ENCODE measurements at regions not wholly inside any gene's neighbourhood (a gene's known extent, or its start where the extent isn't known, plus 50 kb on each side); places are given as distances from the start of the nearest gene placed in this dataset.

DNA sequence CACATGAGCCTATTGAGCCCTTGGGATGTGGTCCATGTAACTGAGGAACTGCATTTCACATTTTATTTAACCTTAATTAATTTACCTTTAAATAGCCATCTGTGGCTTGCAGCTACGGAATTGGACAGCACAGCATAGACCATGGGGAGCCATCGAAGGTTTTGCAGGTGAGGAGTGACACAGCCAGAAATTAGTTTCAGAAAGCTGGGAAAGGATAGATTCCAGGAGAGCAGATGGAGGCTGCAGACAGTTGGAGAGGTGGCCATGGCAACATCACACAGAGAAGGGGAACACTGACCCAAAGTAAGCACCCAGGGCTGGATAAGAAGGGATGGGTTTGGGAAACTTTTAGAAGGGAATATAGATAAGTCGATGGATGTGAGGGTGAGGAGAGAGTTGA, 100.1 kb upstream of the SLC6A11 start:
- Histone ChIP-seq H3K27ac (no peak overlapping the region), H3K4me1 (no peaks in the 10 kb centered on the region), H3K9me3 (no peaks in the 10 kb centered on the region), H3K36me3 (no peaks in the 10 kb centered on the region), H3K4me3 (no peak overlapping the region), H3K27me3 (no peaks in the 10 kb centered on the region)
- DNase-seq (no peak), ATAC-seq (ENCODE audit: low FRiP score in 2 of 2) (no peak)
- TF ChIP-seq, protein P1, sequence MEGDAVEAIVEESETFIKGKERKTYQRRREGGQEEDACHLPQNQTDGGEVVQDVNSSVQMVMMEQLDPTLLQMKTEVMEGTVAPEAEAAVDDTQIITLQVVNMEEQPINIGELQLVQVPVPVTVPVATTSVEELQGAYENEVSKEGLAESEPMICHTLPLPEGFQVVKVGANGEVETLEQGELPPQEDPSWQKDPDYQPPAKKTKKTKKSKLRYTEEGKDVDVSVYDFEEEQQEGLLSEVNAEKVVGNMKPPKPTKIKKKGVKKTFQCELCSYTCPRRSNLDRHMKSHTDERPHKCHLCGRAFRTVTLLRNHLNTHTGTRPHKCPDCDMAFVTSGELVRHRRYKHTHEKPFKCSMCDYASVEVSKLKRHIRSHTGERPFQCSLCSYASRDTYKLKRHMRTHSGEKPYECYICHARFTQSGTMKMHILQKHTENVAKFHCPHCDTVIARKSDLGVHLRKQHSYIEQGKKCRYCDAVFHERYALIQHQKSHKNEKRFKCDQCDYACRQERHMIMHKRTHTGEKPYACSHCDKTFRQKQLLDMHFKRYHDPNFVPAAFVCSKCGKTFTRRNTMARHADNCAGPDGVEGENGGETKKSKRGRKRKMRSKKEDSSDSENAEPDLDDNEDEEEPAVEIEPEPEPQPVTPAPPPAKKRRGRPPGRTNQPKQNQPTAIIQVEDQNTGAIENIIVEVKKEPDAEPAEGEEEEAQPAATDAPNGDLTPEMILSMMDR (IDR thresholded peaks at IDR 0.05), result no peak
- TF ChIP-seq EP300 (IDR thresholded peaks at IDR 0.05) (no peak), POLR2A (IDR thresholded peaks at IDR 0.05) (no peak), POLR2AphosphoS5 (IDR thresholded peaks at IDR 0.05) (no peak)
- 87 to 93% methylated on average over 3 of the region's 3 CpGs for WGBS, 2 donors

GRCh38 chr3:10716964-10717363, 99.1 kb upstream of the SLC6A11 start:
- H3K36me3 ChIP-seq, result no peaks in the 10 kb centered on the region
- H3K4me1 ChIP-seq, result no peaks in the 10 kb centered on the region
- H3K4me3 ChIP-seq, result no peak overlapping the region
- ATAC-seq (ENCODE audit: low FRiP score in 2 of 2) (no peak), DNase-seq (no peak)
- H3K27me3 ChIP-seq, result no peaks in the 10 kb centered on the region
- H3K27ac ChIP-seq, result no peak overlapping the region
- TF ChIP-seq POLR2AphosphoS5 (IDR thresholded peaks at IDR 0.05), result no peak
- TF ChIP-seq POLR2A (IDR thresholded peaks at IDR 0.05), result no peak
- TF ChIP-seq EP300 (IDR thresholded peaks at IDR 0.05), result no peak
- TF ChIP-seq, protein P1 (IDR thresholded peaks at IDR 0.05), result no peak
- WGBS, 2 donors, result 84 to 87% methylated on average over 8 of the region's 8 CpGs
- H3K9me3 ChIP-seq, result no peaks in the 10 kb centered on the region

DNA sequence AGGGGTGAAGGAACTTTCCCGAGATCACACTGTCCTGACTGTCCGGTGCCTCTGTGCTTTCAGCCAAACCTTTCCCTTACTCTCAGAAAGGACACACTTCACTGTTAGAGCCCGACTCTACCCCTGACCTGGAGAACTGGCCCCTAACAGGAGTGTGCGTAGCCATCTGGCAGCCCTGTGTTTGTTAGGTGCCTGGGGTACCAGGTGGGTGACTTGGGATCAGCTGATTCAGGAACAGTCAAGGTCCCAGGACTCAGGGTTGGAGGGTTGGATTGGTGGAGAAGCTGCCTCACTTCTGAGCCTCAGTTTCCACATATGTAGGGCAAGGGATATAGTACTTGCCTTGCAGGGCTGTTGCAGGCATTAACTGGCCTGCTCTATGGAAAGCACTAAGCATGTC, 98.3 kb upstream of the SLC6A11 start:
- no peaks in the 10 kb centered on the region for H3K9me3 ChIP-seq
- no peak overlapping the region for H3K27ac ChIP-seq
- no peak for DNase-seq
- H3K36me3 ChIP-seq, result no peaks in the 10 kb centered on the region
- 80 to 94% methylated on average over 3 to 4 of the region's 4 CpGs for WGBS, 2 donors
- H3K4me3 ChIP-seq, result no peak overlapping the region
- TF ChIP-seq, protein P1 (IDR thresholded peaks at IDR 0.05), result no peak
- TF ChIP-seq EP300 (IDR thresholded peaks at IDR 0.05) (no peak), POLR2A (IDR thresholded peaks at IDR 0.05) (no peak), POLR2AphosphoS5 (IDR thresholded peaks at IDR 0.05) (no peak)
- H3K27me3 ChIP-seq, result no peaks in the 10 kb centered on the region
- no peak for ATAC-seq (ENCODE audit: low FRiP score in 2 of 2)
- no peaks in the 10 kb centered on the region for H3K4me1 ChIP-seq

GRCh38 chr3:10721101-10721500, 94.9 kb upstream of the SLC6A11 start:
- TF ChIP-seq, protein P1 (IDR thresholded peaks at IDR 0.05), result no peak
- no peak for TF ChIP-seq POLR2AphosphoS5 (IDR thresholded peaks at IDR 0.05)
- no peak for TF ChIP-seq EP300 (IDR thresholded peaks at IDR 0.05)
- TF ChIP-seq POLR2A (IDR thresholded peaks at IDR 0.05), result no peak
- WGBS, 2 donors, result 71 to 73% methylated on average over 3 to 5 of the region's 5 CpGs
- Histone ChIP-seq H3K9me3 (no peaks in the 10 kb centered on the region), H3K27me3 (no peaks in the 10 kb centered on the region), H3K36me3 (no peaks in the 10 kb centered on the region), H3K27ac (no peak overlapping the region), H3K4me1 (no peaks in the 10 kb centered on the region), H3K4me3 (no peak overlapping the region)
- DNase-seq (no peak), ATAC-seq (ENCODE audit: low FRiP score in 2 of 2) (no peak)

GRCh38 chr3:10722911-10723310, 93.1 kb upstream of the SLC6A11 start:
- WGBS, 2 donors, result 56 to 70% methylated on average over 6 of the region's 6 CpGs
- H3K4me1 ChIP-seq, result no peaks in the 10 kb centered on the region

More at GRCh38 chr3:10722911-10723310, 93.1 kb upstream of the SLC6A11 start:
- H3K9me3 ChIP-seq, result no peaks in the 10 kb centered on the region
- H3K36me3 ChIP-seq, result no peaks in the 10 kb centered on the region
- no peaks in the 10 kb centered on the region for H3K27me3 ChIP-seq
- no peak overlapping the region for H3K4me3 ChIP-seq
- DNase-seq, result no peak
- TF ChIP-seq POLR2A (IDR thresholded peaks at IDR 0.05) (no peak), EP300 (IDR thresholded peaks at IDR 0.05) (no peak), POLR2AphosphoS5 (IDR thresholded peaks at IDR 0.05) (no peak)
- TF ChIP-seq, protein P1 (IDR thresholded peaks at IDR 0.05), result no peak
- no peak for ATAC-seq (ENCODE audit: low FRiP score in 2 of 2)
- H3K27ac ChIP-seq, result no peak overlapping the region
